G401 (cell line): ENCODE measurements at regions not wholly inside any gene's neighbourhood (a gene's known extent, or its start where the extent isn't known, plus 50 kb on each side); places are given as distances from the start of the nearest gene placed in this dataset.

Experiments
- DNase-seq: peaks from one replicate; pipeline ENCODE4 v3.0.0-alpha.2; 2015; ENCODE audit warnings: low spot score
- in situ Hi-C: cut with HindIII; loops from 2 replicates; pipeline ENCODE4 v1.10.0; 2016; ENCODE audit warnings: low sequenced_read_pairs, mixed read lengths

GRCh38 chr2:164198256-164198655, 423.0 kb downstream of the GRB14 start:
- no peak for DNase-seq
- in situ Hi-C loops, result no loop called here

- in situ Hi-C loops, result no loop called here
- DNase-seq, result no peak
Measured at GRCh38 chr2:164190700-164191099, 430.6 kb downstream of the GRB14 start.

GRCh38 chr2:164189851-164190250, 431.4 kb downstream of the GRB14 start:
- in situ Hi-C loops, result no loop called here
- DNase-seq, result no peak

GRCh38 chr2:164187121-164187520, 434.2 kb downstream of the GRB14 start:
- DNase-seq, result no peak
- in situ Hi-C loops, result no loop called here

- in situ Hi-C loops, result no loop called here
- no peak for DNase-seq
Measured at GRCh38 chr2:164186591-164186990, 434.7 kb downstream of the GRB14 start.

GRCh38 chr2:164182116-164182627, 439.1 kb downstream of the GRB14 start:
- no peak for DNase-seq
- in situ Hi-C loops, result no loop called here

- in situ Hi-C loops, result no loop called here
- no peak for DNase-seq
Measured at GRCh38 chr2:164178835-164179465, 442.3 kb downstream of the GRB14 start.

GRCh38 chr2:164164602-164165001, 428.8 kb upstream of the FIGN start:
- DNase-seq, result no peak
- in situ Hi-C loops, result no loop called here

- in situ Hi-C loops, result no loop called here
- DNase-seq, result no peak
Measured at GRCh38 chr2:164155558-164155957, 419.8 kb upstream of the FIGN start.

- DNase-seq, result no peak
- in situ Hi-C loops, result no loop called here
Measured at GRCh38 chr2:164151522-164151921, 415.7 kb upstream of the FIGN start.

GRCh38 chr2:164150604-164151003, 414.8 kb upstream of the FIGN start:
- in situ Hi-C loops, result no loop called here
- no peak for DNase-seq

- no peak for DNase-seq
- in situ Hi-C loops, result no loop called here
Measured at GRCh38 chr2:164146441-164146840, 410.6 kb upstream of the FIGN start.

- in situ Hi-C loops, result no loop called here
- no peak for DNase-seq
Measured at GRCh38 chr2:164145093-164145987, 409.5 kb upstream of the FIGN start.

- in situ Hi-C loops, result no loop called here
Measured at GRCh38 chr2:164143183-164143930, 407.5 kb upstream of the FIGN start.

GRCh38 chr2:164142755-164143154, 406.9 kb upstream of the FIGN start:
- in situ Hi-C loops, result no loop called here
- DNase-seq, result no peak

More at GRCh38 chr2:164143183-164143930, 407.5 kb upstream of the FIGN start:
- no peak for DNase-seq

GRCh38 chr2:164141271-164141670, 405.5 kb upstream of the FIGN start:
- in situ Hi-C loops, result no loop called here
- no peak for DNase-seq

- in situ Hi-C loops, result no loop called here
- no peak for DNase-seq
Measured at GRCh38 chr2:164138750-164139149, 402.9 kb upstream of the FIGN start.

GRCh38 chr2:164134336-164134735, 398.5 kb upstream of the FIGN start:
- in situ Hi-C loops, result no loop called here
- no peak for DNase-seq

GRCh38 chr2:164127971-164128527, 392.2 kb upstream of the FIGN start:
- no peak for DNase-seq
- in situ Hi-C loops, result no loop called here
